ENCODE measurements at regions not wholly inside any gene's neighbourhood (a gene's known extent, or its start where the extent isn't known, plus 50 kb on each side); places are given as distances from the start of the nearest gene placed in this dataset.
A peak's percentile ranks its signal among the peaks of the same experiment; 100 is the strongest.
"Not testable (repeated sequence)": the region's sequence is repeated elsewhere in the genome, so short reads cannot be mapped to it uniquely, and the experiment has no call there.

DNA sequence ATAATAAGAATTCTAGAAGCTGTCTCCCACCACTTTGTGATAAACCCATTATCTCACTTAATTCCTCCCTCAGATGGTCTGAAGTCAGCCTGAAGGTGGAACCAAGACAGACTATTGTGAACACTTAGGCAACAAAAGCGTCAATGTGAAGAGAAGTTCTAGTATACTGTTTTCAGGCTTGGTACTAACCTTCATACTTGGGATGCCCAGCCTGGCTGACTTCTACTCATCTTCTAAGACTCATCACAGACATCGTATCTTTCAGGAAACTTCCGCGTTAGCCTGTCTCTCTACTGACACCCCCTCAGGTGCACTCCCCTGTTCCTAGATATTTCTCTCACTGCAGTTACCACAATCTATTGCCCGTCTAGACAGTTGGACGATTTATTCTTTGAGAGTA is 201.2 kb downstream of the SATB1 start:
- Mint-ChIP-seq H3K36me3 (ENCODE audit: low read depth) (no peaks in the 10 kb centered on the region), H3K27ac (no peak overlapping the region), H3K4me3 (no peak overlapping the region), H3K27me3 (peaks cover under 1% of the 10 kb centered on the region), H3K4me1 (ENCODE audit: low read depth) (peaks cover 14% of the 10 kb centered on the region), H3K9me3 (no peaks in the 10 kb centered on the region)
- no peak for DNase-seq

DNA sequence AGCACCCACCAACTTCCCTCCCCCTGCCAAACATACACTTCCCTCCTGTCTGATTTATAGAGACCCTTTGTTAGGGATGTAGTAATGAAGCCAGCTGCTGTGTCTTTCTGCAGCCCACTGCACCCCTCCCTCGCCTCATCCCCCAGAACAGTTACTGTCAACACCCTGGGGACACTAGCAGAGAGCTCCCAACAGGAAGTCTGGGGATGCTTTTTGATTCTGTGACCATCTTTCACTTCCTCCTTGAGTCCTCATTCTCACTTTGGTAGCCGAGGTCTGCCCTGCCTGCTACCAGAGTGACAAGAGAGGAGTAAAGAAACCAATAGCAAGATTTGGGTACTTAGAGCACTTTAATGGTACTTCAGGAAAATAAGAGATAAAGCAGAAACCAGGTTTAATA is 201.6 kb downstream of the SATB1 start:
- no peaks in the 10 kb centered on the region for H3K27me3 Mint-ChIP-seq
- H3K9me3 Mint-ChIP-seq, result no peaks in the 10 kb centered on the region
- H3K4me3 Mint-ChIP-seq, result no peak overlapping the region
- no peaks in the 10 kb centered on the region for H3K36me3 Mint-ChIP-seq (ENCODE audit: low read depth)
- H3K4me1 Mint-ChIP-seq (ENCODE audit: low read depth), result peaks cover 14% of the 10 kb centered on the region
- H3K27ac Mint-ChIP-seq, result no peak overlapping the region
- DNase-seq, result no peak

- H3K9me3 Mint-ChIP-seq, result no peaks in the 10 kb centered on the region
- no peak overlapping the region for H3K4me3 Mint-ChIP-seq
- H3K27me3 Mint-ChIP-seq, result no peaks in the 10 kb centered on the region
- peaks cover 17% of the 10 kb centered on the region for H3K4me1 Mint-ChIP-seq (ENCODE audit: low read depth)
- H3K36me3 Mint-ChIP-seq (ENCODE audit: low read depth), result no peaks in the 10 kb centered on the region
- no peak overlapping the region for H3K27ac Mint-ChIP-seq
- no peak for DNase-seq
Measured at GRCh38 chr3:18222686-18223085, 202.5 kb downstream of the SATB1 start.

DNA sequence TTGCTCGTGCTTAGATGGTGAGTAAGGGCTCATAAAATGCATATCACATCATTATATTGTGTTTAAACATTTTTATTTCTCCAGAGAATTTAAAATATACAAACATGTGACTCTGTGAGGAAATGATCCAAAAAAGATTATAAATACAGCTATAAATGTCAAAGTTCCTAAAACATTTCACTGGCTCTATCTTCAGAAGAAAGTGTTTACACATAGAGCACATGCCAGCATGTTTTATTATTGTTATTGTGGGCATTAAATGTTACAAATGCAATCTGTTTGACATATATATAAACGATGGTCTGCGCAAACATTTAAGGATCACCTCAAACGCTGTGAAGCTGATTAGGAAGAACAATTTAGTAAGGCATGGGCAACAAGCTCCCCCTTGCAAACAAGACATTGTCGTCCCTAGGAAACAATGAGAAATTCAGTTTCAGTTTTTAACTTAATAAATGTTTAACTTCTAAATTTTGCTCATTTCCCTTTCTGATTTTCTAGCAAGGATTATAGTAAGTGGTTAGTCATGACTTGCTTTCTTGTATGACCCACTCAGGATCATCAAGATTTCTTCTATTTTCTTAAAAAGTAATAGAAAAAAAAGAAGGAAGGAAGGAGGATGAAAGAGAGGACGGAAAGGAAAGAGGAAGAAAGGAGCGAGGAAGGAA is 207.5 kb downstream of the SATB1 start:
- no peak overlapping the region for H3K4me3 Mint-ChIP-seq
- H3K36me3 Mint-ChIP-seq (ENCODE audit: low read depth), result no peaks in the 10 kb centered on the region
- H3K4me1 Mint-ChIP-seq (ENCODE audit: low read depth), result peaks cover 15% of the 10 kb centered on the region
- no peaks in the 10 kb centered on the region for H3K9me3 Mint-ChIP-seq
- no peak for DNase-seq
- peak overlapping the region; percentile 56 for H3K27ac Mint-ChIP-seq
- H3K27me3 Mint-ChIP-seq, result no peaks in the 10 kb centered on the region

DNA sequence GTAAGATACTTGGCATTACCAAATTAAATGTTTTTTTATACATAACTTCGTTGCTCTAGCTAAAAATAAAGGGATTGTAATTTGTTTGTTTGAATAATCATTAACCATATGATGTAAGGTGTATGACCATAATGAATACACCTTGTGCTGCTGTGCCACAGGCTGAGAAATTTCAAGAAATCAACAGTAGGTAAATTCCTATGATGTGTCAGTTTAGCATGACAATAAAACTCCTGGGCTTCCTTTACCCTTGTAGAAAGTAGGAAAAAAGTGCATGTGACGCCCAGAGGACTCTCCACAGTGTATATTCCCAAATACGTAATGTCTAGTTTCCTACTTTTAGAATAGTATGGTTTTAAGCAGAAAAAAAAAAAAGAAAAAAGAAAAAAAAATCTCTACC is 208.1 kb downstream of the SATB1 start:
- Mint-ChIP-seq H3K27ac (no peak overlapping the region), H3K4me3 (no peak overlapping the region), H3K4me1 (ENCODE audit: low read depth) (peaks cover 15% of the 10 kb centered on the region), H3K36me3 (ENCODE audit: low read depth) (no peaks in the 10 kb centered on the region), H3K9me3 (no peaks in the 10 kb centered on the region), H3K27me3 (no peaks in the 10 kb centered on the region)
- DNase-seq, result no peak

GRCh38 chr3:18215639-18216038 is 209.5 kb downstream of the SATB1 start:
- Mint-ChIP-seq H3K27me3 (no peaks in the 10 kb centered on the region), H3K4me3 (no peak overlapping the region), H3K4me1 (ENCODE audit: low read depth) (peaks cover 15% of the 10 kb centered on the region), H3K9me3 (no peaks in the 10 kb centered on the region), H3K27ac (no peak overlapping the region), H3K36me3 (ENCODE audit: low read depth) (no peaks in the 10 kb centered on the region)
- no peak for DNase-seq

DNA sequence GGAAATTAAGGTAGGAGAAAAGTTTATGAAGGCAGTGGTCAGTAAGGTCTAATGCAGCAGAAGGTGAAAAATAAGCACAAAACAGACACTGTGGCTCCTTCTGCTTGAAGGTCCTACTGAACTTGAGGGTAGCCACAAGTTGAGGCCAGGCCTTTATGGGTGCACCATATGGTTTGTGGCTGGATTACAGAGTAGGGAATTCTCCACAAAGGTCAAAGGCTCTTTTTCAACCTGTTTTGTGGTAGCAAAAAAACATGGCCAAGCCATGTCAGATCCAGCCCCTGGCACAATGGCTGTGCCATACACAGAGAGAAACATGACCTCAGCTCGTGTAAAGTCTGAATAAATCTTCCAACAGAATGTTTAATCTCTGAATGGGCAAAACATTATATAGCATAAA is 214.0 kb downstream of the SATB1 start:
- no peaks in the 10 kb centered on the region for H3K36me3 Mint-ChIP-seq (ENCODE audit: low read depth)

DNA sequence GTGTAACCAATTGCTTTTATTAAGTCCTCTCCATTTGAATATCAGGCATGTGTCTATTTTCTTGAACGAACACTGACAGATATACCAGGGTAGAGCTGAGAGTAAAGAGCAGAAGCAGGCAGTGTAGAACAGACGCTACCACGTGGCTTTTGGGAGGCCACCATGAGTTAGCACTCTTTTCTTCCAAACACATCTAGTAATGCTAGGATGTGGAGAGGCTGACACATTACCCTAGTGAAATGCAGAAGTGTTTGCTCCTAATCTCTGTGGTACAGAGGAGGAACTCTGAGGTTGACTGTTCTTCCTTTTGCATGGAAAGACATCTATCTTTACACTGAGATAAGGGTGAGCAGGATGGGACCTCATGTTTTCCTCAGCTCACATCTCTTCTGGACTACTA is 216.3 kb downstream of the SATB1 start:
- Mint-ChIP-seq H3K36me3 (ENCODE audit: low read depth) (no peaks in the 10 kb centered on the region), H3K27me3 (peaks cover 8% of the 10 kb centered on the region), H3K4me1 (ENCODE audit: low read depth) (peaks cover 17% of the 10 kb centered on the region), H3K4me3 (no peak overlapping the region), H3K27ac (no peak overlapping the region), H3K9me3 (peaks cover 3% of the 10 kb centered on the region)
- no peak for DNase-seq

More for the DNA sequence above, 214.0 kb downstream of the SATB1 start:
- H3K9me3 Mint-ChIP-seq, result peaks cover 3% of the 10 kb centered on the region
- no peak for DNase-seq
- no peak overlapping the region for H3K27ac Mint-ChIP-seq
- peaks cover 3% of the 10 kb centered on the region for H3K27me3 Mint-ChIP-seq
- H3K4me3 Mint-ChIP-seq, result no peak overlapping the region
- peaks cover 26% of the 10 kb centered on the region for H3K4me1 Mint-ChIP-seq (ENCODE audit: low read depth)

DNA sequence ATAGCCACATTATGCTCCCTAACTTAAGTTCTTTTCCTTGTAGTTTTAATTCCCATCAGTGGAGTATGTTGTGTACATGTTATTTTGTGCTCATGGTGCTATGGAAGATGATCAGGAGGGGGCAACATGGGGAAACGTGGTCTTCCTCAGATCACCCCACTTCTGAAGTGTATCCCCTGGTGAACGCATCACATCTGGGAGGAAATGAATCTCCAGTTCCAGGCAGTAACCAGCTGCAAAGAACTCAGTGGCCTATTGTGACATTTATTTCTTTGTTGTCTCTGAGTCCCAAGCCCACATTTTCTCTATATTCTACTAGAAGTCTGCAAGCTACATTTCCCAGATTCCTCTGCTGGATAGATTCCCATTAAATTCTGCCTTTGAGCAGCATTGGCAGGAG is 217.0 kb downstream of the SATB1 start:
- Mint-ChIP-seq H3K27me3 (peaks cover 8% of the 10 kb centered on the region), H3K27ac (peak overlapping the region; percentile 38), H3K9me3 (peaks cover 3% of the 10 kb centered on the region), H3K36me3 (ENCODE audit: low read depth) (no peaks in the 10 kb centered on the region), H3K4me1 (ENCODE audit: low read depth) (peaks cover 17% of the 10 kb centered on the region), H3K4me3 (no peak overlapping the region)
- no peak for DNase-seq

GRCh38 chr3:18207226-18207625 is 217.9 kb downstream of the SATB1 start:
- Mint-ChIP-seq H3K27me3 (peaks cover 10% of the 10 kb centered on the region), H3K27ac (peak overlapping the region; percentile 68), H3K4me3 (no peak overlapping the region), H3K36me3 (ENCODE audit: low read depth) (no peaks in the 10 kb centered on the region), H3K9me3 (peaks cover 3% of the 10 kb centered on the region), H3K4me1 (ENCODE audit: low read depth) (peaks cover 17% of the 10 kb centered on the region)
- DNase-seq, result no peak

DNA sequence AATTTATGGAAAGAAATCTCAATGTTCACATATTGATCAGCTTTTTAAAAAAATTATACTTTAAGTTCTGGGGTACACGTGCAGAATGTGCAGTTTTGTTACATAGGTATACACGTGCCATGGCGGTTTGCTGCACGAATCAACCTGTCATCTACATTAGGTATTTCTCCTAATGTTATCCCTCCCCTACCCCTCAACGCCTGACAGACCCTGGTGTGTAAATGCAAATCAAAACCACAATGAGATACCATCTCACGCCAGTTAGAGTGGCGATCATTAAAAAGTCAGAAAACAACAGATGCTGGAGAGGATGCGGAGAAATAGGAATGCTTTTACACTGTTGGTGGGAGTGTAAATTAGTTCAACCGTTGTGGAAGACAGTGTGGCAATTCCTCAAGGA is 219.4 kb downstream of the SATB1 start:
- H3K27ac Mint-ChIP-seq; H3K4me3 Mint-ChIP-seq; H3K36me3 Mint-ChIP-seq (ENCODE audit: low read depth); H3K9me3 Mint-ChIP-seq; DNase-seq: not testable (repeated sequence)
- Mint-ChIP-seq H3K4me1 (ENCODE audit: low read depth) (peaks cover 17% of the 10 kb centered on the region), H3K27me3 (peaks cover 12% of the 10 kb centered on the region)

DNA sequence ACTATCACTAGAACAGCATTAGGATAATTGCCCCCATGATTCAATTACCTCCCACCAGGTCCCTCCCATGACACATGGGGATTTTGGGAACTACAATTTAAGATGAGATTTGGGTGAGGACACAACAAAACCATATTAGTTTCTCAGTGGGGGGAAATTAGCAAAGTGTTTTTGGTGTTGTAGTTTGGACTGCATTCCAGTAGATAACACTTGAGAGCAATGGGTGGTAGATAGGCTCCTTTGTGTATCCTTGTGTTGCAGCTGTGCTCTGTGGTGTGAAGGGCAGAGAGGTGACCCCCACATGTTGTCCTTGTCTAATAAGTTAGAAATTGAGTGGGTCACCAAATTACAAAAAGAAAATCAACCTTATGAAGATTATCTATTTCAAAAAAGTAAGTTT is 223.8 kb downstream of the SATB1 start:
- Mint-ChIP-seq H3K27ac (no peak overlapping the region), H3K4me1 (ENCODE audit: low read depth) (no peaks in the 10 kb centered on the region), H3K36me3 (ENCODE audit: low read depth) (no peaks in the 10 kb centered on the region), H3K4me3 (no peak overlapping the region), H3K9me3 (peaks cover 22% of the 10 kb centered on the region), H3K27me3 (peaks cover 14% of the 10 kb centered on the region)
- no peak for DNase-seq

DNA sequence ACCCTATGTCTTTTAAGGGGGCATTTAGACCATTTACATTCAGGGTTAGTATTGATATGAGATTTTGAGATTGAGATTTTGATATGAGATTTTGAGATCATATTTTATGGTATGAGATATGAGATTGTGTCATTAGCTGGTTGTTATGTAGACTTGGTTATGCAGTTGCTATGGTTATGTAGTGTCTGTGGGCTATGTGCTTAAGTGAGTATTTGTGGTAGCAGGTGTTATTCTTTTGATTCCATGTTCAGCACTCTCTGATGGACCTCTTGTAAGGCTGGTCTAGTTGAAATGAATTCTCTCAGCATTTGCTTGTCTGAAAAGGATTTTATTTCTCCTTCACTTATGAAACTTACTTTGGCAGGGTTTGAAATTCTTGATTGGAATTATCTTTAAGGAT is 225.4 kb downstream of the SATB1 start:
- Mint-ChIP-seq H3K9me3 (peaks cover 22% of the 10 kb centered on the region), H3K36me3 (ENCODE audit: low read depth) (no peaks in the 10 kb centered on the region), H3K4me3 (no peak overlapping the region), H3K27me3 (peaks cover 11% of the 10 kb centered on the region), H3K4me1 (ENCODE audit: low read depth) (no peaks in the 10 kb centered on the region), H3K27ac (no peak overlapping the region)
- no peak for DNase-seq

DNA sequence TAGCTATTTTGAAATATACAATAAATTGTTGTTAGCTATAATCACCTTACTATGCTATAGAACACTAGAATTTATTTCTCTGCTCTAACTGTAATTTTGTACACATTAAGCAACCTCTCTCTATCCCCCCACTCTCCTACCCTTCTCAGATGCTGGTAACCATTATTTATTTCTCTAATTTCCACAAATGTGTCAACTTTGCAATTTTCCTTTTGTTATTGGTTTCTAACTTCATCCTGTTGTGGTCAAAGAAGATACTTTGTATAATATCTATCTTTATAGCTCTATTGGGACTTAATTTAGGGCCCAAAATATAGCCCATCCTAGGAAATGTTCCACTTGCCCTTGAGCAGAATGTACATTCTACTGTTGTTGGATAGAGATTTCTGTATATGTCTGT is 229.3 kb downstream of the SATB1 start:
- H3K27ac Mint-ChIP-seq, result no peak overlapping the region
- no peak for DNase-seq
- no peaks in the 10 kb centered on the region for H3K36me3 Mint-ChIP-seq (ENCODE audit: low read depth)
- H3K9me3 Mint-ChIP-seq, result peaks cover 25% of the 10 kb centered on the region
- no peaks in the 10 kb centered on the region for H3K4me1 Mint-ChIP-seq (ENCODE audit: low read depth)
- H3K4me3 Mint-ChIP-seq, result no peak overlapping the region
- H3K27me3 Mint-ChIP-seq, result peaks cover 3% of the 10 kb centered on the region

DNA sequence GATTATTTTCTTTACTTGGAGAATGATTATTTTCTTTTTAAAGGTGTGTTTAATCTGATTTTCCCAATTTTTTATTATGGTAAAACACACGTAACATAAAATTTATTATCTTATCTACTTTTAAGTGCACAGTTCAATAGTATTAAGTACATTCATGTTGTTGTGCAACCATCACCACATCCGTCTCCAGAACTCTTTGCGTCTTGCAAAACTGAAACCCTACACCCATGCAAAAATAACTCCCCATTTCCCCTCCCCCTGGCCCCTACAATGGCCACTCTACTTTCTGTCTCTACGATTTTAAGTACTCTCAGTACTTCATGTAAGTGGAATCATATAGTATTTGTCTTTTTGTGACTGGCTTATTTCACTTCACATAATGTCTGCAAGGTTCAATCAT is 230.7 kb downstream of the SATB1 start:
- no peak overlapping the region for H3K27ac Mint-ChIP-seq

GRCh38 chr3:18190646-18191045 is 234.5 kb downstream of the SATB1 start:
- Mint-ChIP-seq H3K27me3 (peaks cover 8% of the 10 kb centered on the region), H3K4me3 (no peak overlapping the region), H3K9me3 (peaks cover 2% of the 10 kb centered on the region), H3K36me3 (ENCODE audit: low read depth) (no peaks in the 10 kb centered on the region), H3K4me1 (ENCODE audit: low read depth) (no peaks in the 10 kb centered on the region), H3K27ac (no peak overlapping the region)
- DNase-seq, result no peak

More for the DNA sequence above, 230.7 kb downstream of the SATB1 start:
- no peak for DNase-seq
- no peak overlapping the region for H3K4me3 Mint-ChIP-seq
- H3K27me3 Mint-ChIP-seq, result peaks cover under 1% of the 10 kb centered on the region
- H3K4me1 Mint-ChIP-seq (ENCODE audit: low read depth), result no peaks in the 10 kb centered on the region
- H3K9me3 Mint-ChIP-seq, result peaks cover 20% of the 10 kb centered on the region
- no peaks in the 10 kb centered on the region for H3K36me3 Mint-ChIP-seq (ENCODE audit: low read depth)

All from activated T-cell treated with anti-CD3 and anti-CD28 coated beads, Interleukin-2, amount 50 U/mL, for 24 hours (primary cell).